ENCODE measurements at regions not wholly inside any gene's neighbourhood (a gene's known extent, or its start where the extent isn't known, plus 50 kb on each side); places are given as distances from the start of the nearest gene placed in this dataset.

GRCh38 chr2:23155022-23155421, 230.0 kb upstream of the KLHL29 start:
- no peaks in the 10 kb centered on the region for H3K9me3 ChIP-seq

GRCh38 chr2:23157812-23158211, 227.2 kb upstream of the KLHL29 start:
- no peak for DNase-seq
- intact Hi-C loops (cut with DNase I; ENCODE audit: low total_unique reads) = no loop called here

More at GRCh38 chr2:23155022-23155421, 230.0 kb upstream of the KLHL29 start:
- Histone ChIP-seq H3K27me3 (no peaks in the 10 kb centered on the region), H3K4me1 (no peaks in the 10 kb centered on the region), H3K4me3 (no peak overlapping the region), H3K36me3 (no peaks in the 10 kb centered on the region), H3K27ac (no peak overlapping the region)
- no peak for TF ChIP-seq CTCF (IDR thresholded peaks at IDR 0.05)
- no peak for DNase-seq
- intact Hi-C loops (cut with DNase I; ENCODE audit: low total_unique reads) = no loop called here

GRCh38 chr2:23158306-23158705, 226.7 kb upstream of the KLHL29 start:
- H3K36me3 ChIP-seq = no peaks in the 10 kb centered on the region
- H3K27me3 ChIP-seq = no peaks in the 10 kb centered on the region
- no peak for DNase-seq
- intact Hi-C loops (cut with DNase I; ENCODE audit: low total_unique reads) = no loop called here
- H3K4me1 ChIP-seq = no peaks in the 10 kb centered on the region
- H3K9me3 ChIP-seq = no peaks in the 10 kb centered on the region
- TF ChIP-seq CTCF (IDR thresholded peaks at IDR 0.05) = no peak
- no peak overlapping the region for H3K27ac ChIP-seq
- H3K4me3 ChIP-seq = no peak overlapping the region

More at GRCh38 chr2:23157812-23158211, 227.2 kb upstream of the KLHL29 start:
- Histone ChIP-seq H3K4me1 (no peaks in the 10 kb centered on the region), H3K27ac (no peak overlapping the region), H3K36me3 (no peaks in the 10 kb centered on the region), H3K9me3 (no peaks in the 10 kb centered on the region), H3K27me3 (no peaks in the 10 kb centered on the region), H3K4me3 (no peak overlapping the region)
- TF ChIP-seq CTCF (IDR thresholded peaks at IDR 0.05) = no peak

- H3K27me3 ChIP-seq = no peaks in the 10 kb centered on the region
- H3K4me1 ChIP-seq = no peaks in the 10 kb centered on the region
- H3K27ac ChIP-seq = no peak overlapping the region
- no peaks in the 10 kb centered on the region for H3K9me3 ChIP-seq
- intact Hi-C loops (cut with DNase I; ENCODE audit: low total_unique reads) = no loop called here
- H3K4me3 ChIP-seq = no peak overlapping the region
- no peak for TF ChIP-seq CTCF (IDR thresholded peaks at IDR 0.05)
- no peaks in the 10 kb centered on the region for H3K36me3 ChIP-seq
- DNase-seq = no peak
These were observed 225.1 kb upstream of the KLHL29 start for GRCh38 chr2:23159746-23160405.

GRCh38 chr2:23164173-23164572, 220.8 kb upstream of the KLHL29 start:
- TF ChIP-seq CTCF (IDR thresholded peaks at IDR 0.05) = no peak
- Histone ChIP-seq H3K4me3 (no peak overlapping the region), H3K4me1 (no peaks in the 10 kb centered on the region), H3K27ac (no peak overlapping the region), H3K36me3 (no peaks in the 10 kb centered on the region), H3K27me3 (no peaks in the 10 kb centered on the region), H3K9me3 (no peaks in the 10 kb centered on the region)
- intact Hi-C loops (cut with DNase I; ENCODE audit: low total_unique reads) = no loop called here
- no peak for DNase-seq

- DNase-seq = no peak
- Histone ChIP-seq H3K27ac (no peak overlapping the region), H3K4me3 (no peak overlapping the region), H3K4me1 (no peaks in the 10 kb centered on the region), H3K9me3 (peaks cover 0 to 2% (median 0%) of the 10 kb centered on the region in 3 donors), H3K27me3 (no peaks in the 10 kb centered on the region), H3K36me3 (no peaks in the 10 kb centered on the region)
- no peak for TF ChIP-seq CTCF (IDR thresholded peaks at IDR 0.05)
- intact Hi-C loops (cut with DNase I; ENCODE audit: low total_unique reads) = no loop called here
These were observed 215.1 kb upstream of the KLHL29 start for GRCh38 chr2:23169896-23170295.
